ENCODE measurements at regions not wholly inside any gene's neighbourhood (a gene's known extent, or its start where the extent isn't known, plus 50 kb on each side); places are given as distances from the start of the nearest gene placed in this dataset.

- no peak overlapping the region for H3K27ac ChIP-seq
- no peak for TF ChIP-seq CTCF (conservative IDR thresholded peaks at IDR 0.05)
These were observed 148.9 kb upstream of the SLC13A1 start for GRCh38 chr7:123348690-123349089.

- no peak overlapping the region for H3K27ac ChIP-seq
- no peak for TF ChIP-seq CTCF (conservative IDR thresholded peaks at IDR 0.05)
These were observed 147.0 kb upstream of the SLC13A1 start for GRCh38 chr7:123346766-123347165.

GRCh38 chr7:123343611-123344010 lies 143.8 kb upstream of the SLC13A1 start:
- no peak for TF ChIP-seq CTCF (conservative IDR thresholded peaks at IDR 0.05)
- no peak overlapping the region for H3K27ac ChIP-seq

GRCh38 chr7:123341102-123341501 lies 141.3 kb upstream of the SLC13A1 start:
- TF ChIP-seq CTCF (conservative IDR thresholded peaks at IDR 0.05): no peak
- no peak overlapping the region for H3K27ac ChIP-seq

- no peak overlapping the region for H3K27ac ChIP-seq
- no peak for TF ChIP-seq CTCF (conservative IDR thresholded peaks at IDR 0.05)
These were observed 138.9 kb upstream of the SLC13A1 start for GRCh38 chr7:123338688-123339087.

GRCh38 chr7:123329988-123330643 lies 130.3 kb upstream of the SLC13A1 start:
- no peak overlapping the region for H3K27ac ChIP-seq
- no peak for TF ChIP-seq CTCF (conservative IDR thresholded peaks at IDR 0.05)

GRCh38 chr7:123327661-123328060 lies 127.9 kb upstream of the SLC13A1 start:
- no peak overlapping the region for H3K27ac ChIP-seq
- no peak for TF ChIP-seq CTCF (conservative IDR thresholded peaks at IDR 0.05)
